NCI-H82 treated with DMSO at 0.1 percent for 48 hours (cell line): ENCODE measurements at regions not wholly inside any gene's neighbourhood (a gene's known extent, or its start where the extent isn't known, plus 50 kb on each side); places are given as distances from the start of the nearest gene placed in this dataset.
A peak's percentile ranks its signal among the peaks of the same experiment; 100 is the strongest.
"Not testable (repeated sequence)": the region's sequence is repeated elsewhere in the genome, so short reads cannot be mapped to it uniquely, and the experiment has no call there.

Experiments used
- DNase-seq: peaks from one replicate; lab custom pipeline; 2025; ENCODE audit not compliant: unreplicated experiment; lab: John Stamatoyannopoulos, UW

- DNase-seq: no peak
These were observed 584.5 kb downstream of the MATN1 start for GRCh38 chr1:30138891-30139290.

DNA sequence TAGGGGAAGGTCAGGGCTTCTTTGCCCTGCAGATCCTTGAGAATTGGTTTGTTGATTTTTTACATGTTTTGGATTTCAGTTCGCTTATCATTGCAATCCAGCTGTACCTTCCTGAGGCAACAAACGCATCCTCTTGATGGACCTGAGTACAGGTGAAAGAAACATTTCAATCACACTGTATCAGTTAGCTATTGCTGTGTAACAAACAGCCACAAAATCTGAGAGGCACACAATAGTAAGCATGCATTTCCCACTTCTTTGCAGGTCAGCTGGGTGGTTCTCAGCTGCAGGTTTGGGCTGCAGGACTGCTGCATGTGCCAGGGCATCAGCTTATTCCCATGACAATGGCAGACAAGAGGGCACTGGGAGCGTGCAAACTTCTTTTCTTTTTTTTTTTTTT lies 586.4 kb downstream of the MATN1 start:
- DNase-seq: no peak

DNA sequence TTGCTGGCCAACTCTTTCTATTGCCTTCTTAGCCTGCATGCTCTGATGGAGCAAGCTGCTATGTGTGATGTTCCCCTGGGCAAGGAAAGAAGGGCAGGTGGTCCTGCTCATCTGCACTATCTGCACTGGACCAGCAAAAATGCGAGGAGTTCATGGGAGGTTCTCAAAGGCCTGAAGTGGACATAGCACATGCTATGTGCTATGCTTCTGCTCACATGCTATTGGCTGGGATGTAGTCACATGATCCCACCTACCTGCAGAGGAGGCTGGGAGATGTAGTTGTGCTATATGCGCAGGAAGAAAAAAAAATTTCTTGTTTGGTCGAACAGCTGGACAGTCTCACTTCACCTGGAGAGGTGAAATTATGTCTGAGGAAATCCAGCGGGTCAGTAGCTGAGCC lies 587.7 kb downstream of the MATN1 start:
- DNase-seq: no peak

DNA sequence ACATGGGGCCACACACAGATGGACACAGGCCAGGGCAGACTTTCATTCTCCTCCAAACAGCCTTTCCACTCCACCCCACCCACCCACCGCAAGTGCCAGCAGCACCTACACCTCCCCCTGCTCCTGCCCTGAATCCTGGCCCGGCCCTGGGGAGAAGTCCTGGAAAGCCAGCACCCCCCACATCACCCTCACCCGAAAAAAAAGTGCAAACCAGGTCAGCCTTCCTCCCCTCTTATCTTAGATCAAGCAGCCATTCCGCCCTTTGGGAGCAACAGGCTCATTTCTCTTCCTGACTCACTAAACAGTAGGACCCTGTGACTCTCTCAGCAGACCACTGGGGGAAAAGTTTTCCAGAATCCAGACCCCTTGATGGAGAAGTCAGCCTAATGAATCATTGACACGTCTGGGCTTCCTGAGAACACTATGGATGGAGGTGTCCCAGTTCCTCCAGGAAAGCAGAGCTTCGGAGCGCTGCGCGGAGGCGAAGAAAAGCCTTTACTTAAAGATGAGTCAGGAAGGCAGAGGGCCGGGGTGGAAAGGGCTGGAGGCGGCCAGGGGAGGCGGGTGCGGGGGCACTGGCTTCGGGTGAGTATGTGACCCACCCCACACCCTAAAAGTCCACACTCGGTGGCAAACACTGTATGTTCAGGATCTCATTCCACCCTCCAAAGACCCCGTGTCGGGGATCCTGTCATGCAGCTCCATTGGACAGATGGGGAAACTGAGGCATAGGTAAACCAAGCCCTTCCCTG lies 588.7 kb downstream of the MATN1 start:
- DNase-seq: no peak

GRCh38 chr1:30133414-30134055 lies 589.9 kb downstream of the MATN1 start:
- no peak for DNase-seq

DNA sequence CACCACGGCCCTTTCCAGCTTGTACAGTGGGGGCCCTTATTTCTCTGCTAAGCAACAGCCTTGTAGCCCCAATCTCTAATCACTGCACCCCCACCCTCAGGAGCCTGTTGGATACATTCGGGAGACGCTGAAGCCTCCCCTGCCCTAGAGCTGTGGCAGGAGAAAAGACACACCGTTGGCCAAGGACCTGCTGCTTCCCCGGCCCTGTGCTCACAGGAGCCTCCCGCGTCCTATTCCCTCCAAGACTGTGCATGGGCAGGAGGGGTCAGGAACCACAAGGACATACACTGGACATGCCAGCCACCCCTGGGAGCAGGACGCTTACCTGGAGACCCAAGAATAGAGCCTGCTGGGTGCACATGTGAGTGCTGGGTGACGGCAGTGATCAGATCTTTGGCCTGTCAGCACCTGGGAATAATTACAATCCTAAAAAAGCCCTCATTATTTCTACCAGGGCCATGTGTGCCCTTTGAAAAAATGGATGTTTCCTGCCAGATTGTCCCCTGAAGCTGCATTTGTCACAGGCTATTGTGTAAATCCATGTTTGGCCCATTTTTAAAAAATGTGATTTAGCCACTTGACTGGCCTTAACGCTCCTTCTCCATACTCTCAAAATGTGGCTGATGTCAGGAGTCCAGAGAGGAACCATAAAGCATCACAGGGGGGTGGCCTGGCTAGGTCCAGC lies 590.6 kb downstream of the MATN1 start:
- no peak for DNase-seq

DNA sequence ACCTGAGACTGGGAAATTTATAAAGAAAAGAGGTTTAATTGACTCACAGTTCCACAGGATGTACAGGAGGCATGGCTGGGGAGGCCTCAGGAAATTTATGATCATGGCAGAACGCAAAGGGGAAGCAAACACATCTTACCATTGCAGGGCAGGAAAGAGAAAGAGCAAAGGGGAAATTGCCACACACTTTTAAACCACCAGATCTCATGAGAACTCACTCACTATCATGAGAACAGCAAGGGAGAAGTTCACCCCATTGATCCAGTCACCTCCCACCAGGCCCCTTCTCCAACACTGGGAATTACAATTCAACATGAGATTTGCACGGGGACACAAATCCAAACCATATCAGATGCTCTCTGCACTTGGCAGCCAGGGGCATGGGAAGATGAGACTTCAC lies 592.8 kb downstream of the MATN1 start:
- not testable (repeated sequence) for DNase-seq

DNA sequence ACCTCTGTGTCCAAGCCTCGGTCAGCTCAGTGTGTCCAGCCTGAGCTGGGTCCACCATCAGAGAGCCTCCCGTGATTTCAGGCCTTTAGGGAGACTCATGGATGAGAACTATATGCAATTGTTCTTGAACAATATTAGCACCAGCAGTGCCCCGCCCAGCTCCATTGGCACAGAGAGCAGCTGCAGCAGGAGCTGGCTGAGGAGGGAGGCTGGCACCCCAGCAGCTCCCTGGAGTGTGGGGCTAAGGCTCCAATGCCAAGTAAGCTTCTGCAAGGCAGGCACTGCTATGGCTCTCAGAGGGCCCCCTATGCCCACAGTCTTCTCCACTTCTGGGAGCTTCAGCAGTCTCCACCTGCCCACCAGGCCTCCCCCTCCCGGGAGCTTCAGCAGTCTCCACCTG lies 593.3 kb downstream of the MATN1 start:
- DNase-seq: no peak

- DNase-seq: no peak
These were observed 593.8 kb downstream of the MATN1 start for GRCh38 chr1:30129421-30130055.

- DNase-seq: no peak
These were observed 594.4 kb downstream of the MATN1 start for GRCh38 chr1:30129001-30129408.

DNA sequence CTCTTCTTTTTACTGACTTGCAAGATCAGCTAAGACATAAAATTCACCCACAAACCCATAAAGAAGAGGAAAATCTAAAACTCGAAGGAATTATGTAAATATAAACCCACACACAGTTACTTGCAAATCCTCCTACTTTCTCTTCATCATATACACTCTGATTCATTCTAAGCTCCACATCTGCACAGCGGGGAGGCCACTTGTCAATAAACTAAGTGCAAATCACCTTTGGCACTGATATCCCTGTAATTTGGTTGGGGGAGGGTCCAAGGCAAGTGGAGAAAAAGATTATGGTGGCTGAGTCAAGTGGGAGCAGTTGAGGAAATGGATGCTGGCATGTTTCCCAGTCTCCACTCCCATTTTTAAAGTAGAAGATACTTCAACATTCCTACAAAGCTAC lies 596.5 kb downstream of the MATN1 start:
- no peak for DNase-seq

DNA sequence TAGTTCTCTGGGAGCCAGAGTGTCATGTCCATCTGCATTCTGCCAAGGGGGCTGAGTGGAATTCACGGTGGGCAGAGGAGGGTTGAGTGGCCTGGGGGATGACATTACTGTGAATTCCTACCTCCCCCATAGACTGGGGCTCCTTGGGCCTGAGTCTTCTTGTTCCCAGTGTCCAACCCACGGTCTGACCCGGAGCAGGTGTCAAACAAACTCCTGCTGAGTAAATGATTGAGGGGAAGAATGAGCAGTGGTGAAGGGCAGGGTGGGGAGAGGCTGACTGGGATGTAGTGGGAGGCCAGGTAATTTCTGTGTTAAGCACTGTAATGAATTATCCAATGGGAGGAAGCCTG lies 597.6 kb downstream of the MATN1 start:
- no peak for DNase-seq

DNA sequence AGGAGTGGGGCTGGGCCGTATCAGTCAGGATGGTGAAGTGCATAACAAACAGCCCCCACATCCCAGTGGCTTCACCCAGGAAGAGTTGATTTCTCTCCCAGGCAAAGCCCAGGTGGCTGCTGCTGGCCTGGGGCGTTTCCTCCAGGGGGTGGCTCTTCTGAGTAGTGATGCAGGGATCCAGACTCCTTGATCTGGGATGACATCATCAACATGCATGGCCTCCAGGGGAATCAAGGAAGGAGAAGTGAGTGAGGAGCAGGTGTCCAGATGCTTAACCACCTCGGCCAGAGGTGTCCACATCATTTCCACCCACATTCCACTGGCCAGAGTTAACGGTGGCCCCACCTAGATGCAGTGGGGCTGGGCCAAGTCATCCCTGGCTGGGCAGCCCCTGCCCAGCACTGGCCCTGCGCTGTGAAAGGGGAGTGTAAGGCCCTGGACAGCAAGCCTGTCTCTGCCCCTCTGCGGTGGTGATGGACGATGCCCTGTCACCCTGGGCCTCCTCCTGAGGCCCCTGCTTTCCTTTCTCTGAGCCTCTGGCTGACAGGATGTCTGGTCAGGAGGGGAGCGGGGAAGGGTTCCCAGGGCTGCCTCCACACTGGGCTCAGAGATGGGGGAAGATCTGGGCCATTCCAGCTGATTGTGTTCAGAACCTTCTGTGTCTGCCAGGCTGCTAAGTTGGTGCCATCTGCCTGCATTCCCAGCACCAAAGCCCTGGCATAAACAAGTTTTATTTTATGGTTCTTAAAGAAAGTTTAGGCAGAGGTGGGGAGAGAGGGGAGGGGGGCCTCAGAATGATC lies 598.2 kb downstream of the MATN1 start:
- no peak for DNase-seq

GRCh38 chr1:30123896-30124295 lies 599.5 kb downstream of the MATN1 start:
- DNase-seq: no peak

GRCh38 chr1:30123036-30123435 lies 600.3 kb downstream of the MATN1 start:
- no peak for DNase-seq

DNA sequence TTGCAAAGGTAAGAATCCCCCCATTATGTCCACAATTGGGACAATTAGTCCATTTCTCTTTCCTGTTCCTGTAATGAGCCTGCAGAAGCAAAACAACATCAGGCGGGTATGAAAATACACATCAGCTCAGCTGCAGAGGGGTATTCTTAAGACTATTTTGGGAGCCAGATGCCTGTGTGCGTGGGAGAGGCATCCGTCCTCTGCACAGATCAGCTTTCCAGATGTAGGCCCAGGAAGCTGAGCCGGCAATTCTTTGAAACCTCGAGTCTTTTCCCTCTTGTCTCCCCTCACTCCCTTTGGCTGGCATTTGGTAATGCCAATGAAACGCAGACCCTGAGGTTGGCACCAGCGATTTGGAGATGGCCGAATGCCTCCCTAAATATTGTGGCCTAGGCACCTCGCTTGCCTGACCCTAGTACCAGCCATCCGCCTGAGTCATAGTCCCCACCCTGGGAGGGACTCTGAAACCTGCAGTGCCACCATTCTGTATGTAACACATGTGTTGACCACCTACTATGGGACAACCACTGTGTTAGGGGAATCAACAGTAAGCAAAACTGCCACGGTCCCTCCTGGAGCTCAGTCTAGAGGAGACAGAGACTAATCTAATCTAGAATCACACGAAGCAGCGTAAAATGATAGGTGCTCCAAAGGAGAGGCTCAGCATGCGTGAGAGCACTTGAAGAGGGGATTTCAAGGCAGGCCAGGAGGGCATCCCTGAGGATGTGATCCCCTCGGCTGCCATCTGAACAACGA lies 603.0 kb downstream of the MATN1 start:
- DNase-seq: no peak

DNA sequence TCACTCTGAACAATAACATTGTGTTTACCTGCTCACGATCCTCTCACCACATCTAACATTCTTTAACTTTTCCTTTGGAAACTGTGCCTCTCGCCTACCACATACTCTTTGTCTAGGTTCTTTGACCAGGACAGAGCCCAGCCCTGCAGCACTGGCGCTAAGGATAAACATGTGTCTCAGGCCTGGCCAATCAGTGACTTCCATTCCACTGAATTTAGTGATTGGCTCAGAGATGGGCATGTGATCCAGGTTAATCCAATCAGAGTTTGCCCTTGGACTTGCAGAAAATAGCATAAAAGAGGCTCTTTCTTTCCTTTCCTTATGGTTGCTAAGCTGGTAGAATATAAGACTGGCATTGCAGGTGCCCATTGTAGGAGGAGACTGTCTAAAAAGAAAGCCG lies 605.7 kb downstream of the MATN1 start:
- DNase-seq: no peak

GRCh38 chr1:30111431-30111830 lies 612.0 kb downstream of the MATN1 start:
- DNase-seq: peak; percentile 35

DNA sequence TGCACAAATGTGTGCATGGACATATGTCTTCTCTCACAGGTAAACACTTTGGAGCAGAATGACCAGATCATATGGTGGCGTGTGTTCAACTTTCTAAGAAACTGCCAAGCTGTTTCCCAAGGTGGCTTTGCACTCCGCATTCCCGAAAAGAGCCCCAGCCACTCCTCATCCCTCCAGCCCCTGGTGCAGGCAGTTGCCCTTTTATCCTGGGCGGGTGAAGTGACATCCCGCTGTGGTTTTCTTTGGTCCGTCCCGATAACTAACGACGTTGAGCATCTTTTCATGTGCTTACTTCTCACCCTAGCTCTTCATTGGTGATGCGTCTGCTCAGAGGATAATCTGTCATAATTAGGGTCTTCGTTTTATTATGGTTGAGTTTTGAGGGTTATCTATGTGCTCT lies 612.5 kb downstream of the MATN1 start:
- no peak for DNase-seq

GRCh38 chr1:30109853-30110252 lies 613.5 kb downstream of the MATN1 start:
- DNase-seq: no peak
